ENCODE measurements at regions not wholly inside any gene's neighbourhood (a gene's known extent, or its start where the extent isn't known, plus 50 kb on each side); places are given as distances from the start of the nearest gene placed in this dataset.

GRCh38 chr7:12107841-12108254 is 103.2 kb upstream of the TMEM106B start:
- H3K36me3 ChIP-seq (ENCODE audit: control insufficient read depth, insufficient read depth, low read length) = no peaks in the 10 kb centered on the region
- no peak overlapping the region for H3K4me3 ChIP-seq (ENCODE audit: low read depth, low read length)
- no peaks in the 10 kb centered on the region for H3K9me3 ChIP-seq (ENCODE audit: control insufficient read depth, insufficient read depth, low read length)
- no peak overlapping the region for H3K9ac ChIP-seq (ENCODE audit: low read depth, low read length)
- H3K4me1 ChIP-seq (ENCODE audit: control insufficient read depth, insufficient read depth, low read length) = no peaks in the 10 kb centered on the region
- peaks cover 22% of the 10 kb centered on the region for H3K27me3 ChIP-seq (ENCODE audit: control insufficient read depth, insufficient read depth, low read length)

GRCh38 chr7:12110425-12110824 is 100.7 kb upstream of the TMEM106B start:
- Histone ChIP-seq H3K9ac (ENCODE audit: low read depth, low read length) (no peak overlapping the region), H3K9me3 (ENCODE audit: control insufficient read depth, insufficient read depth, low read length) (no peaks in the 10 kb centered on the region), H3K4me3 (ENCODE audit: low read depth, low read length) (no peak overlapping the region), H3K36me3 (ENCODE audit: control insufficient read depth, insufficient read depth, low read length) (no peaks in the 10 kb centered on the region), H3K27me3 (ENCODE audit: control insufficient read depth, insufficient read depth, low read length) (peaks cover 23% of the 10 kb centered on the region), H3K4me1 (ENCODE audit: control insufficient read depth, insufficient read depth, low read length) (no peaks in the 10 kb centered on the region)

DNA sequence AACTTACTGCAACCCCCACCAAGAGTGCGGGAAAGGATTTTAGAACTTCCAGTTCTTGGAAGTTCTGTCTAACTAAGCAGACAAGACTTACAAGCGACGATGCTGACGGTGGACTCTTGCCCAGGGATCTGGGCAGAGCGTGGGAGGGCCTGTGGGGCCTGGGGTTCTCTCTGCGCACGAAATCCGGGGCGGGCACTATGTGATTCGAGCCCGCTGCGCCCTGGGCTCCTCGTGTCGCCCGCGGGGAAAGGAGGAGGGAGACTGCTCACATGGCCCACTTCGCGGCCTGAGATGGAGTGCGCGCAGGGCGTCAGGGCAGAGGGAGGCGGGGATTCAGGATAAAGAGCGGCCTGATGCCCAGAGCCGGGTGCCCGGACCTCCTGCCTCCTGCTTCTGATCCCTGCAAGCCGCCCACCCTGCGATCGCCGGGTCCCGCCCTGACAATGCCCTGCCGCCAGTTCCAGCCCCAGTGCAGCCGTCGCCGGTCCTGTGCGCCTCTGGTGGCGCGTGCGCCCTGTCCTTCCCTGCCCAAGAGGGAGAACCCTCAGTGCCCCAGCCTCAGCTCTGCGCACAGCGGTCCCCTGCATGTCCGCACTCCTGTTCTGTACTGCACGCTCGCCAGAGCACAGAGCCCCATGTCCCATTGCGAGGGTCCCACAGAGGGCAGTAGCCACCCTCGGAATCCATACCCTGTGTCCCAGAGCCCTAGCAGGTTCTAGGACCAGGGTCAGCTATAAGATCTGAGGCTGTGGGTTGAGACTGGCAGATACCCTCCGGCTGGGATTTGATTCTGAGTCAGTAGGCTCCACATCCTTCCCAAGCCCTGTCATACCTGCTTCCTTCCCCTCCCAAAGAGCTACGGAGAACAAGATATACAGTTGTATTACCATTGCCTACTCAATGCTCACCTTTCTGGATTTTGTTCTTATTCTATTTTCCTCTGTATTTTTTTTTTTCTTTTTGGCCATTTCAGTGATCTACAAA is 99.4 kb upstream of the TMEM106B start:
- Histone ChIP-seq H3K4me3 (ENCODE audit: low read depth, low read length) (peak overlapping the region; percentile 69), H3K4me1 (ENCODE audit: control insufficient read depth, insufficient read depth, low read length) (no peaks in the 10 kb centered on the region), H3K9ac (ENCODE audit: low read depth, low read length) (peak overlapping the region; percentile 40), H3K27me3 (ENCODE audit: control insufficient read depth, insufficient read depth, low read length) (peaks cover 23% of the 10 kb centered on the region), H3K36me3 (ENCODE audit: control insufficient read depth, insufficient read depth, low read length) (no peaks in the 10 kb centered on the region), H3K9me3 (ENCODE audit: control insufficient read depth, insufficient read depth, low read length) (no peaks in the 10 kb centered on the region)

GRCh38 chr7:12117170-12117569 is 93.9 kb upstream of the TMEM106B start:
- H3K4me1 ChIP-seq (ENCODE audit: control insufficient read depth, insufficient read depth, low read length) = peaks cover 3% of the 10 kb centered on the region
- peaks cover 7% of the 10 kb centered on the region for H3K27me3 ChIP-seq (ENCODE audit: control insufficient read depth, insufficient read depth, low read length)
- no peak overlapping the region for H3K9ac ChIP-seq (ENCODE audit: low read depth, low read length)
- H3K36me3 ChIP-seq (ENCODE audit: control insufficient read depth, insufficient read depth, low read length) = no peaks in the 10 kb centered on the region
- no peaks in the 10 kb centered on the region for H3K9me3 ChIP-seq (ENCODE audit: control insufficient read depth, insufficient read depth, low read length)
- H3K4me3 ChIP-seq (ENCODE audit: low read depth, low read length) = no peak overlapping the region

- Histone ChIP-seq H3K36me3 (ENCODE audit: control insufficient read depth, insufficient read depth, low read length) (no peaks in the 10 kb centered on the region), H3K4me1 (ENCODE audit: control insufficient read depth, insufficient read depth, low read length) (peaks cover 3% of the 10 kb centered on the region), H3K9ac (ENCODE audit: low read depth, low read length) (no peak overlapping the region), H3K4me3 (ENCODE audit: low read depth, low read length) (no peak overlapping the region), H3K9me3 (ENCODE audit: control insufficient read depth, insufficient read depth, low read length) (no peaks in the 10 kb centered on the region), H3K27me3 (ENCODE audit: control insufficient read depth, insufficient read depth, low read length) (no peaks in the 10 kb centered on the region)
These were observed 91.3 kb upstream of the TMEM106B start for GRCh38 chr7:12119620-12120303.

- H3K9me3 ChIP-seq (ENCODE audit: control insufficient read depth, insufficient read depth, low read length) = no peaks in the 10 kb centered on the region
- H3K36me3 ChIP-seq (ENCODE audit: control insufficient read depth, insufficient read depth, low read length) = no peaks in the 10 kb centered on the region
- H3K4me3 ChIP-seq (ENCODE audit: low read depth, low read length) = no peak overlapping the region
- no peak overlapping the region for H3K9ac ChIP-seq (ENCODE audit: low read depth, low read length)
- H3K4me1 ChIP-seq (ENCODE audit: control insufficient read depth, insufficient read depth, low read length) = peaks cover 3% of the 10 kb centered on the region
- H3K27me3 ChIP-seq (ENCODE audit: control insufficient read depth, insufficient read depth, low read length) = no peaks in the 10 kb centered on the region
These were observed 90.5 kb upstream of the TMEM106B start for GRCh38 chr7:12120632-12121031.

GRCh38 chr7:12123172-12123571 is 87.9 kb upstream of the TMEM106B start:
- no peaks in the 10 kb centered on the region for H3K36me3 ChIP-seq (ENCODE audit: control insufficient read depth, insufficient read depth, low read length)
- no peaks in the 10 kb centered on the region for H3K27me3 ChIP-seq (ENCODE audit: control insufficient read depth, insufficient read depth, low read length)
- H3K4me3 ChIP-seq (ENCODE audit: low read depth, low read length) = no peak overlapping the region
- H3K9me3 ChIP-seq (ENCODE audit: control insufficient read depth, insufficient read depth, low read length) = no peaks in the 10 kb centered on the region
- H3K4me1 ChIP-seq (ENCODE audit: control insufficient read depth, insufficient read depth, low read length) = peaks cover 3% of the 10 kb centered on the region
- H3K9ac ChIP-seq (ENCODE audit: low read depth, low read length) = no peak overlapping the region

DNA sequence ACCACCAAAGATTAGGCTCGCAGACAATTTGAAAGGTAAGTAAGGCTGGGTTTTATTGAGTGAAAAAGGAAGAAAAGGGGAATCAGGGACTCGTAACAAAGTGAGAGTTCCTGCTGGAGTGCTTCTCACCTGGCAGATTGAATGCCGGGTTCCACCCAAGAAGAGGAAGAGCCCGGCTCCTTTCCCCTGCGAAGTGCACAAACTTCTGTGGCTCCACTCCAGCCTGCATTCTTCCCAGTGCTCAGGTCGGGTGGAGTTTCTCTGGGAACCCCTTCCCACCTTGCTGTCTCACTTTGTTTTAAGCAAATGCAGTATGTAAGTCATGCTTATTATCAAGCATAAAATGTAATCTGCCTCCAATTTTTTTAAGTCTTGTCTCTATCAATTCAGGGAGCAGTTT is 87.1 kb upstream of the TMEM106B start:
- H3K4me3 ChIP-seq (ENCODE audit: low read depth, low read length) = no peak overlapping the region
- no peak overlapping the region for H3K9ac ChIP-seq (ENCODE audit: low read depth, low read length)
- H3K9me3 ChIP-seq (ENCODE audit: control insufficient read depth, insufficient read depth, low read length) = no peaks in the 10 kb centered on the region
- H3K27me3 ChIP-seq (ENCODE audit: control insufficient read depth, insufficient read depth, low read length) = no peaks in the 10 kb centered on the region
- no peaks in the 10 kb centered on the region for H3K36me3 ChIP-seq (ENCODE audit: control insufficient read depth, insufficient read depth, low read length)
- H3K4me1 ChIP-seq (ENCODE audit: control insufficient read depth, insufficient read depth, low read length) = peaks cover 3% of the 10 kb centered on the region

GRCh38 chr7:12127455-12127854 is 83.6 kb upstream of the TMEM106B start:
- Histone ChIP-seq H3K9ac (ENCODE audit: low read depth, low read length) (no peak overlapping the region), H3K9me3 (ENCODE audit: control insufficient read depth, insufficient read depth, low read length) (no peaks in the 10 kb centered on the region), H3K27me3 (ENCODE audit: control insufficient read depth, insufficient read depth, low read length) (no peaks in the 10 kb centered on the region), H3K36me3 (ENCODE audit: control insufficient read depth, insufficient read depth, low read length) (no peaks in the 10 kb centered on the region), H3K4me3 (ENCODE audit: low read depth, low read length) (no peak overlapping the region), H3K4me1 (ENCODE audit: control insufficient read depth, insufficient read depth, low read length) (no peaks in the 10 kb centered on the region)

DNA sequence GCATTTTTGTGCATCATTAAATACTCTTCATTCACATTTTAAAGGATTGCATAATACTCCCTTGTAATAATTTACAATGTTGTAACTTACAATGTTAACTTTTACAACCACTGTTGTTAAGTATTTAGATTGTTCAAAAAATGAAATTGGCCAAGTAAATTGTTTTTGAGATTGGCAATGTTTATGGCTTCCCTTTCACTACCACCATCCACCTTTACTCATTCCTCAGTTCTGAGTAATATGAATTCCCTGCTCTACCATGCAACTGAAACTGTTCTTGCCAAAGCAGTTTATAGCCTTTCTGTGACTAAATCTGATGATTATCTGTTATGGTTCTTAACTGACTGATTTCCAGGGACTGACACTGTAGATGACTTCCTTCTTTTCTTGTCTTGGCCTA is 80.5 kb upstream of the TMEM106B start:
- Histone ChIP-seq H3K9me3 (ENCODE audit: control insufficient read depth, insufficient read depth, low read length) (no peaks in the 10 kb centered on the region), H3K4me3 (ENCODE audit: low read depth, low read length) (no peak overlapping the region), H3K27me3 (ENCODE audit: control insufficient read depth, insufficient read depth, low read length) (no peaks in the 10 kb centered on the region), H3K36me3 (ENCODE audit: control insufficient read depth, insufficient read depth, low read length) (no peaks in the 10 kb centered on the region), H3K9ac (ENCODE audit: low read depth, low read length) (no peak overlapping the region), H3K4me1 (ENCODE audit: control insufficient read depth, insufficient read depth, low read length) (no peaks in the 10 kb centered on the region)

DNA sequence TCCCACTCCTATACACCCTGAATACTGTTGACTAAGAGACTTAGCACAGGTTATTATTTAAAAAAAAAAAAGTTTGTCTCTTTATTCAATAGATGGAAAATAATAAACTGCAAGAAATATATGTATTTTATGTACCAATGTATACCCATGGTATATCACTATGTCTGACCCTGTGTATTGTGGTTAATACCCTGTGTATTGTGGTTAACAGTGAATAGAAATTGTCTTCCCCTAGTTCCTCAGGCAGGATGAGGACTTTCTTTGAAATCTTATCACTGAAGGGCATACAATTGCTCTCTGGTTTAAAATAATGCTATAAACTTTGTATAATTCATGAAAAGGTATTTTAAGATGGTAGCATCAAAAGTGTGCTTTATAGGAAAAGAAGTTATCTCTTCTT is 80.0 kb upstream of the TMEM106B start:
- Histone ChIP-seq H3K9ac (ENCODE audit: low read depth, low read length) (no peak overlapping the region), H3K36me3 (ENCODE audit: control insufficient read depth, insufficient read depth, low read length) (no peaks in the 10 kb centered on the region), H3K4me3 (ENCODE audit: low read depth, low read length) (no peak overlapping the region), H3K4me1 (ENCODE audit: control insufficient read depth, insufficient read depth, low read length) (no peaks in the 10 kb centered on the region), H3K9me3 (ENCODE audit: control insufficient read depth, insufficient read depth, low read length) (no peaks in the 10 kb centered on the region), H3K27me3 (ENCODE audit: control insufficient read depth, insufficient read depth, low read length) (no peaks in the 10 kb centered on the region)

DNA sequence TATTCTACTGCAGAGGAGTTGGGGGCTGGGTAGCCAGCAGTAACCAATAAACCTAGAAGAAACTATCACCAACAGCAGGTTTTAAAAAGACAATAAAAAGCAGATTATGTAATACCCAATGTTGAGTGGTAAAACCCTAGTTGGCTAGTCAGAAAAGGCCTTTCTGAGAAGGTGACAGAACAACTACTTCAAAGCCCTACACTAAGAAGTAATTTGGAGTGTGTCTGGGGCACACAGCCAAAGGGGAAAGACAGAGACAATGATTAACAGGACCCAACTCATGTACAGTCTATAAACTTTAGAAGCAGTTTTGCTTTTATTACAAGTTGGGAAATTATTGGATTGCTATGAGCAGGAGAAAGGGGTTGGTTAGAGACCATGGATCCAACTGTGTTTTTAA is 77.2 kb upstream of the TMEM106B start:
- H3K4me3 ChIP-seq (ENCODE audit: low read depth, low read length) = no peak overlapping the region
- H3K9me3 ChIP-seq (ENCODE audit: control insufficient read depth, insufficient read depth, low read length) = no peaks in the 10 kb centered on the region
- no peaks in the 10 kb centered on the region for H3K4me1 ChIP-seq (ENCODE audit: control insufficient read depth, insufficient read depth, low read length)
- H3K36me3 ChIP-seq (ENCODE audit: control insufficient read depth, insufficient read depth, low read length) = no peaks in the 10 kb centered on the region
- no peak overlapping the region for H3K9ac ChIP-seq (ENCODE audit: low read depth, low read length)
- H3K27me3 ChIP-seq (ENCODE audit: control insufficient read depth, insufficient read depth, low read length) = no peaks in the 10 kb centered on the region

All from iPS-15b (cell line).